Suprapubic skin (tissue), 4 donors: ENCODE measurements at regions not wholly inside any gene's neighbourhood (a gene's known extent, or its start where the extent isn't known, plus 50 kb on each side); places are given as distances from the start of the nearest gene placed in this dataset.

Experiments used
- CTCF ChIP-seq, 2 donors: fragments of 200-600 bp in 1 of 2; fragments of 450-650 bp in 1 of 2; sonication (generic) in 1 of 2; IDR thresholded peaks; one replicate each; pipeline ENCODE4 v1.5.1; 2016 to 2019; ENCODE audit warnings: antibody characterized with exemption in 2 of 2, mild to moderate bottlenecking in 1 of 2, moderate library complexity in 1 of 2
- EP300 ChIP-seq: sonication (generic); formaldehyde crosslinking; IDR thresholded peaks from one replicate; pipeline ENCODE4 v1.6.1; 2017; ENCODE audit warnings: antibody characterized with exemption
- POLR2A ChIP-seq, 2 donors: fragments of 450-650 bp; IDR thresholded peaks; one replicate each; pipeline ENCODE4 v1.6.1; 2017; ENCODE audit warnings: antibody characterized with exemption in 2 of 2, mild to moderate bottlenecking in 2 of 2, moderate library complexity in 2 of 2
- POLR2AphosphoS5 ChIP-seq, 3 donors: sonication (generic); formaldehyde crosslinking; IDR thresholded peaks; one replicate each; pipeline ENCODE4 v1.6.1; 2017; ENCODE audit warnings: antibody characterized with exemption in 3 of 3

DNA sequence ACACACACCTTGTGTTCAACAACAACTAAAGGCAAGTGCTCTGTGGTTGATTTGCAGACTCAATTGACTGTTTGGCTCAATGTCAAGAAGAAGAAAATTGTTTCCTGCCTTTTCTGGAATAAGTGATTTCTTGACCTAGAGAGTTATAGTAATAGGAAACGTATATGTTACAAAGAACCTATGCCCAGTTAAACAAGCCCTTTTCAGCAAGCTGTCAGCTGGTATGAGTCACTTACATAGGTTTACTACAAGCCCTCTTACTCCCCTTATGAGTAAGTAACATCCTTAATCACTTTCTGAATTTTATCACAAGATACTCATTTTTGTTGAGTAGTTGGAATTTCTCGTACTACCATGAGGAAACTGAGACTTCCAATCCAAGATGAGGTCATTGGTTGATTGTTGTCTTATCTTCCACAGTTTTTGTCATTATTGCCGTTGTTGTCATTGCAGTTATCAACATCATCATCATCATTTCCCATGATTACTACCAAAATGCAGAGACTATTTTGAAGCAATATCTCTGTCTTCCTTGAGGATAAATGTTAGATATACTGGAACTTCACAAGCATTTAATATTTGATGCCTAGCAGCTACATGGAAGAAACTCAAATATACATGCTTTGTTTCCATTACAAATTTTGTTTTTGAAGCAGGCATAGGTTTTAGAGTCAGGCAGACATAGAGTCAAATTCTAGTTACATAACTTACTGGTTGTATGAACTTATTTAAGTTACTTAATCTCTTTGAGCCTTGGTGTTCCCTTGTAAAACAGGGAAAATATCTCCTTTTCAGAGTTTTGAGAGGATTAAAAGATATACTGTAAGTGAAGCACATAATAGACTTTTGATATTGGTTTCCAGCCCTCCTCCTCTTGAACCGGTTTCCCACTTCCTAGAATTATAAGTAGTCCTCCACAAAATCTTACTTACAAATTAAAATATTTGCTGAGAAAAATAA, 106.0 kb downstream of the RAP2A start:
- TF ChIP-seq EP300: no peak
- no peak for TF ChIP-seq CTCF (IDR thresholded peaks at IDR 0.05)
- no peak for TF ChIP-seq POLR2AphosphoS5 (IDR thresholded peaks at IDR 0.05)
- TF ChIP-seq POLR2A (IDR thresholded peaks at IDR 0.05): no peak
